GM12878 (cell line): ENCODE measurements at regions not wholly inside any gene's neighbourhood (a gene's known extent, or its start where the extent isn't known, plus 50 kb on each side); places are given as distances from the start of the nearest gene placed in this dataset.

Experiments used
- ATAC-seq: fragments of 200-7000 bp; cut with Tn5 transposase; 3 replicates; pipeline ENCODE4 v1.9.1; 2020; ENCODE audit warnings: mild to moderate bottlenecking, moderate library complexity
- BruUV-seq: library from RNA; stranded (reverse); fragments of 400-500 nt; replicated peaks from 2 replicates; lab custom pipeline; 2021; lab: Mats Ljungman, UMichigan
- CTCF ChIA-PET: fragments of 300-600 bp; sonication (Branson Sonifier 250); formaldehyde crosslinking; extraction: SDS; loops from one replicate; lab custom pipeline; 2021; ENCODE audit warnings: inconsistent platforms; lab: Yijun Ruan, JAX
- POLR2A ChIA-PET: fragments of 350-600 bp; formaldehyde crosslinking; extraction: SDS; loops from one replicate; lab custom pipeline; 2021; ENCODE audit warnings: inconsistent platforms; lab: Charles Lee
- RAD21 ChIA-PET: fragments of 300-600 bp; sonication (Branson Sonifier 250); formaldehyde crosslinking; loops from one replicate; lab custom pipeline; 2023; ENCODE audit warnings: antibody characterized with exemption; ENCODE audit not compliant: unreplicated experiment; lab: Charles Lee
- SMC1A ChIA-PET: fragments of 300-600 bp; sonication (Branson Sonifier 250); formaldehyde crosslinking; loops from one replicate; lab custom pipeline; 2023; ENCODE audit not compliant: unreplicated experiment, uncharacterized antibody; lab: Charles Lee
- DNase-seq: peaks from one replicate; pipeline ENCODE4 v3.0.0-alpha.2; 2011; ENCODE audit warnings: low read depth, low spot score
- FAIRE-seq: peaks from 3 replicates; lab custom pipeline; 2011; peaks lifted over from hg19 to GRCh38; lab: Jason Lieb, UNC
- H2AFZ ChIP-seq: 2 replicates; pipeline ENCODE4 v1.6.0; 2011; ENCODE audit warnings: low read depth, low read length, control low read depth; ENCODE audit not compliant: control insufficient read depth
- H3K27ac ChIP-seq: 2 replicates; pipeline ENCODE4 v1.5.1; 2011; ENCODE audit warnings: control low read depth; ENCODE audit not compliant: control insufficient read depth, insufficient read depth
- H3K27me3 ChIP-seq, 2 experiments: replicated peaks in 1 of 2; 2 replicates each; pipeline versions ENCODE4 v1.6.0 to v1.6.1; 2011; ENCODE audit warnings: low read length in 1 of 2; ENCODE audit not compliant: control insufficient read depth in 2 of 2, insufficient read depth in 2 of 2
- H3K36me3 ChIP-seq, 2 experiments: 2 replicates each; pipeline ENCODE4 v1.5.1; 2011; ENCODE audit warnings: low read length in 1 of 2; ENCODE audit not compliant: control insufficient read depth in 2 of 2, insufficient read depth in 2 of 2
- H3K4me1 ChIP-seq: 2 replicates; pipeline ENCODE4 v1.6.1; 2011; ENCODE audit warnings: mild to moderate bottlenecking, low read length, moderate library complexity, mixed read lengths; ENCODE audit not compliant: control insufficient read depth, insufficient read depth
- H3K4me2 ChIP-seq: 2 replicates; pipeline ENCODE4 v1.6.0; 2011; ENCODE audit warnings: control low read depth; ENCODE audit not compliant: control insufficient read depth, insufficient read depth
- H3K4me3 ChIP-seq: fragments of 200-600 bp; sonication (generic); 2 replicates; pipeline ENCODE4 v1.5.1; 2016
- H3K79me2 ChIP-seq: 2 replicates; pipeline ENCODE4 v1.6.0; 2011; ENCODE audit warnings: low read length; ENCODE audit not compliant: control insufficient read depth, insufficient read depth
- H3K9ac ChIP-seq: 2 replicates; pipeline ENCODE4 v1.8.0; 2011; ENCODE audit warnings: low read length, control low read depth, mixed read lengths; ENCODE audit not compliant: control insufficient read depth, insufficient read depth
- H3K9me3 ChIP-seq: replicated peaks from 3 replicates; pipeline ENCODE4 v1.5.1; 2011; ENCODE audit warnings: mild to moderate bottlenecking, low read length; ENCODE audit not compliant: control insufficient read depth, insufficient read depth
- H4K20me1 ChIP-seq: 2 replicates; pipeline ENCODE4 v1.6.0; 2011; ENCODE audit not compliant: control insufficient read depth, insufficient read depth
- ATF2 ChIP-seq: IDR thresholded peaks from 2 replicates; pipeline ENCODE4 v1.6.1; 2012; ENCODE audit warnings: low read length, inconsistent platforms
- BCLAF1 ChIP-seq: fragments of 450-650 bp; IDR thresholded peaks from 2 replicates; pipeline ENCODE4 v1.6.1; 2017; ENCODE audit warnings: antibody characterized with exemption, mild to moderate bottlenecking, moderate library complexity
- CHD2 ChIP-seq: IDR thresholded peaks from 2 replicates; pipeline ENCODE4 v1.6.1; 2011; ENCODE audit warnings: low read depth, low read length, improper control_type of control experiment, borderline replicate concordance
- ELK1 ChIP-seq: IDR thresholded peaks from 2 replicates; pipeline ENCODE4 v1.6.1; 2012; ENCODE audit warnings: low read depth, low read length, improper control_type of control experiment
- KLF5 ChIP-seq: fragments of 450-650 bp; IDR thresholded peaks from 2 replicates; pipeline ENCODE4 v1.6.1; 2014; ENCODE audit warnings: mild to moderate bottlenecking; ENCODE audit not compliant: partially characterized antibody
- MEF2A ChIP-seq: IDR thresholded peaks from 2 replicates; pipeline ENCODE4 v1.6.1; 2011; ENCODE audit warnings: low read depth, mild to moderate bottlenecking, low read length, moderate library complexity; ENCODE audit not compliant: insufficient read depth
- NBN ChIP-seq: fragments of 450-650 bp; IDR thresholded peaks from 2 replicates; pipeline ENCODE4 v1.6.1; 2016
- NR2C1 ChIP-seq: fragments of 450-650 bp; IDR thresholded peaks from 2 replicates; pipeline ENCODE4 v1.6.1; 2017; ENCODE audit warnings: antibody characterized with exemption, mild to moderate bottlenecking, moderate library complexity
- NR2C2 ChIP-seq: IDR thresholded peaks from 2 replicates; pipeline ENCODE4 v1.6.1; 2011; ENCODE audit warnings: borderline replicate concordance, low read depth; ENCODE audit not compliant: control insufficient read depth, insufficient read length
- NRF1 ChIP-seq: conservative IDR thresholded peaks from 2 replicates; pipeline ENCODE4 v1.6.1; 2011; ENCODE audit warnings: mild to moderate bottlenecking, low read depth, low read length, improper control_type of control experiment
- RBBP5 ChIP-seq: fragments of 200-600 bp; sonication (generic); conservative IDR thresholded peaks from 2 replicates; pipeline ENCODE4 v1.6.1; 2016
- RELA ChIP-seq: fragments of 450-650 bp; IDR thresholded peaks from 2 replicates; pipeline ENCODE4 v1.8.0; 2014; ENCODE audit warnings: borderline replicate concordance; ENCODE audit not compliant: partially characterized antibody
- RFX5 ChIP-seq: IDR thresholded peaks from 2 replicates; pipeline ENCODE4 v1.6.1; 2011; ENCODE audit warnings: low read depth, low read length, improper control_type of control experiment
- SIN3A ChIP-seq: IDR thresholded peaks from 2 replicates; pipeline ENCODE4 v1.6.1; 2012; ENCODE audit warnings: low read depth, low read length, improper control_type of control experiment
- SKIL ChIP-seq: fragments of 450-650 bp; IDR thresholded peaks from 2 replicates; pipeline ENCODE4 v1.6.1; 2017; ENCODE audit warnings: mild to moderate bottlenecking, low read depth, inconsistent platforms; ENCODE audit not compliant: poor library complexity, severe bottlenecking
- TARDBP ChIP-seq: IDR thresholded peaks from 2 replicates; pipeline ENCODE4 v1.6.1; 2016; ENCODE audit warnings: borderline replicate concordance
- TBL1XR1 ChIP-seq: IDR thresholded peaks from 2 replicates; pipeline ENCODE4 v1.6.1; 2012; ENCODE audit warnings: low read depth, low read length, improper control_type of control experiment
- WGBS: methylation state at CpG from one replicate; pipeline ENCODE4 v1.1.6; 2016; ENCODE audit warnings: low lambda C conversion rate; ENCODE audit not compliant: insufficient replicate concordance, insufficient coverage; ENCODE audit errors: missing lambda C conversion rate; 5-methylcytosine and 5-hydroxymethylcytosine counted together
- in situ Hi-C: fragments of 300-500 bp; cut with MboI; formaldehyde crosslinking; loops from 9 replicates; pipeline ENCODE4 v1.14.3; 2018; ENCODE audit warnings: mixed read lengths
- intact Hi-C: fragments of 100-400 bp; cut with micrococcal nuclease; formaldehyde crosslinking; loops from one replicate; pipeline ENCODE4 v1.14.2; 2022; ENCODE audit not compliant: unreplicated experiment

- H2AFZ ChIP-seq: no peak overlapping the region
- no peak overlapping the region for H3K9ac ChIP-seq
- no peak overlapping the region for H3K4me3 ChIP-seq
- no peaks in the 10 kb centered on the region for H4K20me1 ChIP-seq
- RAD21 ChIA-PET: no interaction called here
- DNase-seq (no peak), FAIRE-seq (no peak), ATAC-seq (no peak)
- H3K27me3 ChIP-seq: no peaks in the 10 kb centered on the region
- no peaks in the 10 kb centered on the region for H3K36me3 ChIP-seq
- SMC1A ChIA-PET: interaction anchor here (1.0 kb wide), 1 partner anchor 54 kb away, joined by 3 read pairs; no protein-coding TSS in a partner anchor
- 46% methylated on average over 3 of the region's 3 CpGs for WGBS
- in situ Hi-C loops: no loop called here
- H3K4me1 ChIP-seq: no peaks in the 10 kb centered on the region
- CTCF ChIA-PET: no interaction called here
- no peak overlapping the region for H3K4me2 ChIP-seq
- H3K27ac ChIP-seq: no peak overlapping the region
- H3K9me3 ChIP-seq: no peaks in the 10 kb centered on the region
- POLR2A ChIA-PET: no interaction called here
- TF ChIP-seq SKIL: no peak
- TF ChIP-seq ATF2: no peak
- no peak for TF ChIP-seq ELK1
- no peak for TF ChIP-seq NR2C1
- TF ChIP-seq SIN3A: no peak
- no peak for TF ChIP-seq NR2C2
- no peak for TF ChIP-seq RBBP5
- no peak for TF ChIP-seq RELA
- TF ChIP-seq NRF1: no peak
- TF ChIP-seq NBN: no peak
- no peak for TF ChIP-seq TARDBP
- no peak for TF ChIP-seq TBL1XR1
- no peak for TF ChIP-seq RFX5
- no peak for TF ChIP-seq KLF5
- TF ChIP-seq MEF2A: no peak
- TF ChIP-seq BCLAF1: no peak
- no peak for TF ChIP-seq CHD2
- BruUV-seq: no TSS peak
- no peaks in the 10 kb centered on the region for H3K79me2 ChIP-seq
- intact Hi-C loops: no loop called here
Measured at GRCh38 chr6:139951172-139951571, 576.7 kb upstream of the CITED2 start.
